ENCODE measurements at regions not wholly inside any gene's neighbourhood (a gene's known extent, or its start where the extent isn't known, plus 50 kb on each side); places are given as distances from the start of the nearest gene placed in this dataset.

GRCh38 chr11:127452533-127452932 lies 452.0 kb upstream of the KIRREL3 start:
- no peak for TF ChIP-seq CTCF (IDR thresholded peaks at IDR 0.05; ENCODE audit: insufficient read depth, missing control alignments)
- no peak for DNase-seq (ENCODE audit: insufficient read length, low spot score)
- FAIRE-seq, result no peak

- no peak for DNase-seq (ENCODE audit: insufficient read length, low spot score)
- TF ChIP-seq CTCF (IDR thresholded peaks at IDR 0.05; ENCODE audit: insufficient read depth, missing control alignments), result no peak
- FAIRE-seq, result no peak
Observed at GRCh38 chr11:127451861-127452260, 451.3 kb upstream of the KIRREL3 start.

- no peak for FAIRE-seq
- TF ChIP-seq CTCF (IDR thresholded peaks at IDR 0.05; ENCODE audit: insufficient read depth, missing control alignments), result no peak
Observed at GRCh38 chr11:127448101-127448500, 447.5 kb upstream of the KIRREL3 start.

GRCh38 chr11:127445476-127445875 lies 444.9 kb upstream of the KIRREL3 start:
- no peak for DNase-seq (ENCODE audit: insufficient read length, low spot score)
- FAIRE-seq, result no peak
- no peak for TF ChIP-seq CTCF (IDR thresholded peaks at IDR 0.05; ENCODE audit: insufficient read depth, missing control alignments)

More at GRCh38 chr11:127448101-127448500, 447.5 kb upstream of the KIRREL3 start:
- DNase-seq (ENCODE audit: insufficient read length, low spot score), result no peak

- no peak for TF ChIP-seq CTCF (IDR thresholded peaks at IDR 0.05; ENCODE audit: insufficient read depth, missing control alignments)
- FAIRE-seq (no peak), DNase-seq (ENCODE audit: insufficient read length, low spot score) (no peak)
Observed at GRCh38 chr11:127443297-127443696, 442.7 kb upstream of the KIRREL3 start.

GRCh38 chr11:127440616-127441015 lies 440.0 kb upstream of the KIRREL3 start:
- FAIRE-seq, result no peak
- no peak for TF ChIP-seq CTCF (IDR thresholded peaks at IDR 0.05; ENCODE audit: insufficient read depth, missing control alignments)
- DNase-seq (ENCODE audit: insufficient read length, low spot score), result no peak

GRCh38 chr11:127425281-127425680 lies 424.7 kb upstream of the KIRREL3 start:
- FAIRE-seq (no peak), DNase-seq (ENCODE audit: insufficient read length, low spot score) (no peak)
- TF ChIP-seq CTCF (IDR thresholded peaks at IDR 0.05; ENCODE audit: insufficient read depth, missing control alignments), result no peak
